AG10803 (cell line): ENCODE measurements at regions not wholly inside any gene's neighbourhood (a gene's known extent, or its start where the extent isn't known, plus 50 kb on each side); places are given as distances from the start of the nearest gene placed in this dataset.
A peak's percentile ranks its signal among the peaks of the same experiment; 100 is the strongest.
"Not testable (repeated sequence)": the region's sequence is repeated elsewhere in the genome, so short reads cannot be mapped to it uniquely, and the experiment has no call there.

Experiments used
- DNase-seq: peaks from one replicate; pipeline ENCODE4 v3.0.0; 2010; ENCODE audit warnings: low read depth
- H3K4me3 ChIP-seq: 2 replicates; pipeline ENCODE4 v1.5.1; 2011; ENCODE audit warnings: mild to moderate bottlenecking, low read length, control low read depth
- TF ChIP-seq, protein P1 (sequence below): conservative IDR thresholded peaks from 2 replicates; pipeline ENCODE4 v1.5.1; 2011; ENCODE audit warnings: mild to moderate bottlenecking, low read length, control low read depth, inconsistent platforms

DNA sequence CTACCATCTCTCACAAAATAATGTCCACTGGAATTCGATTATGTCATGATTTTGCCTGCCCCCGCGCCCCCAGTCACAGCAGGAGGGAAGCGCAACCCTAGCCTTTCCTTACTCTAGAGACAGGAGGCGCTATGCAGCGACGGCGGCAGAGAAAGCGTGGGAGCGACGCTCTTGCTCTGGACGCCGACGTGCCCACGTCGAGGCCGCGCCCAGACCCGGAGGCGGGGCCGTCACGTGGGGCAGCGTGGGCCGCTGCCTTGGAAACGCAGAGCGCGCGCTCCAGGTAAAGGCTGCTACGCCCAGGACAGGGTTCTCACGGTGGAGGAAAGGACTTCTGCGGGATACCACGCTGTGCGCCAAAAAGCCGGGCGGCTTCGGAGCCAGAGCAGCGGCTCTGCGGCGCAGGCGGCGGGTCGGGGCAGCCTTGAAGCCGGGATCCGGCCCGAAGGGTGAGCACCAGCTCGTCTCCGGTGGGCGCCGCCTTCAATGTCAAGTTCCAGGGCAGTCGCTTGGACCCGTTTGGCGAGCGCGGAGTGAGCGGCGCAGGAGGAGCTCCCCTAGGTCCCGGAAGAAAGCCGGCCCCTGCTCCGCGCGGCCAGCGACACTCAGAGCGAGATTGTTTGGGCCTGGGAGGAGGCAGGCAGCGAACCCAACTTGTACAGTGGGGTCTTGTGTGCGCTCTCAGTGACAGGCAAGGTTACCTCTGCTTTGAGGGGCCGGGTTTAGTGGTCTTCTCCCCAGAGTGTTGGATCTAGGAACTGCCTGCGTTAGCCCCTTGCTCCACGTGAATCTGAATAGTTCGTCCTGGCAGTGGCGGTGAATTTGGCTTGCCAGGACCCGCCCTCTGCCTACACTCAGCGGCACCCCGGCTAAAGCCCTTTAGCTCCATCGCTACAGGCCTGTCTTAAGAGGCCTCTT, 121.7 kb downstream of the MRPL57 start:
- peak; percentile 85 for DNase-seq
- TF ChIP-seq, protein P1, sequence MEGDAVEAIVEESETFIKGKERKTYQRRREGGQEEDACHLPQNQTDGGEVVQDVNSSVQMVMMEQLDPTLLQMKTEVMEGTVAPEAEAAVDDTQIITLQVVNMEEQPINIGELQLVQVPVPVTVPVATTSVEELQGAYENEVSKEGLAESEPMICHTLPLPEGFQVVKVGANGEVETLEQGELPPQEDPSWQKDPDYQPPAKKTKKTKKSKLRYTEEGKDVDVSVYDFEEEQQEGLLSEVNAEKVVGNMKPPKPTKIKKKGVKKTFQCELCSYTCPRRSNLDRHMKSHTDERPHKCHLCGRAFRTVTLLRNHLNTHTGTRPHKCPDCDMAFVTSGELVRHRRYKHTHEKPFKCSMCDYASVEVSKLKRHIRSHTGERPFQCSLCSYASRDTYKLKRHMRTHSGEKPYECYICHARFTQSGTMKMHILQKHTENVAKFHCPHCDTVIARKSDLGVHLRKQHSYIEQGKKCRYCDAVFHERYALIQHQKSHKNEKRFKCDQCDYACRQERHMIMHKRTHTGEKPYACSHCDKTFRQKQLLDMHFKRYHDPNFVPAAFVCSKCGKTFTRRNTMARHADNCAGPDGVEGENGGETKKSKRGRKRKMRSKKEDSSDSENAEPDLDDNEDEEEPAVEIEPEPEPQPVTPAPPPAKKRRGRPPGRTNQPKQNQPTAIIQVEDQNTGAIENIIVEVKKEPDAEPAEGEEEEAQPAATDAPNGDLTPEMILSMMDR = peak; percentile 84
- peak overlapping the region; percentile 91 for H3K4me3 ChIP-seq

DNA sequence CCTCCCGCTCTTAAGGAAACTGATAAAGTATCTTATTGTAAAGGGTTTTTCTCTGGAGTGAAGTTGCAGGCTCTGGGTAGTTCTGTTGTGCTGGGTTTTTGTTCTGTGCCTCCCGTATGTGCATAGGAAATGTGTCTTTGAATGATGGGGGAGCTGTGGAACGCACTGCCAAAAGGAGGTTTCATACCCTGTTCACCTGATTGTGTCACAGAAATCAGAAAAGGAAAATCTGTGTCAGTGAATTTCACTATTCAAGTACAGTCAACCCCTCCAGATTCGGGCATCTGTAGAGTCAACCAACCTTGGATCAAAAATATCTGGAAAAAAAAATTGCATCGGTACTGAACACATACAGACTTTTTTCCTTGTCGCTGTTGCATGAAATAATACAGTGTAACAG, 127.8 kb downstream of the MRPL57 start:
- TF ChIP-seq, protein P1 = no peak
- H3K4me3 ChIP-seq = no peak overlapping the region
- no peak for DNase-seq

DNA sequence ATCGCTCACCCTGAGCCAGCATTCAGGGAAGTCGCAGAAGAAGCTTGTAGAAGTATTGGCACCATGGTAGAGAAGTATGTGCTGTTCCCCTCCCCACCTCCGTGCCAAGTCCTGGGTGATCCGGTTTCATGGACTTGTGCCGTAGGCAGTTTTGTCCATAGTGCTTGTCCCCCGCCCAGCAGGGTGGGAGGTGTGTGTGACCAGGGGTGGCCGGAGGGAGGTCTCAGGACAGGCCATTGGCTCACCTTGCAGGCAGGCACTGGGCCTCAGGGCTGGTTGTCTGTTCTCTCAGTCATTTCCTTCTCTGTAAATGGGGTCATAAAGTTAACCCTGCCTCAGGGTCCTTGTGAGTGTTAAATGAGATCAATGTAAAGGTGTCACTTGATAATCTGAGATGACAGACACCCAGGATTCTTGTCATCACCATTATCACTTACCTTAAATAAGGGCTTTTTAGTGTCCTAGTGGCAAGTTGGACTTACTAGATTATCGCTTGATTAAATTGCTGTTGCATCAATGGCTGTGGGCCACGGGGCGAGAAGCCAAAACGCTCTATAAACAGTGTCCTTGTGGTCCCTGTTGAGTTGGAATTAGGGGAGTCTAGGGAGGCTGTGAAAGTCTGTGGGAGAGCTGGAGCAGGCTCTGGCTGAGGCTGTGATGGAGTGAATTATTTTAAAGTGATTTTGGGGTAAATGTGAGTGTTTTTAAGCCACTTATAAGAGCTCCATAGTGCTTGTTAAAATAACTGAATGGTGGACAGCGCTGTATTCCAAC, 130.0 kb downstream of the MRPL57 start:
- DNase-seq, H3K4me3 ChIP-seq: not testable (repeated sequence)

DNA sequence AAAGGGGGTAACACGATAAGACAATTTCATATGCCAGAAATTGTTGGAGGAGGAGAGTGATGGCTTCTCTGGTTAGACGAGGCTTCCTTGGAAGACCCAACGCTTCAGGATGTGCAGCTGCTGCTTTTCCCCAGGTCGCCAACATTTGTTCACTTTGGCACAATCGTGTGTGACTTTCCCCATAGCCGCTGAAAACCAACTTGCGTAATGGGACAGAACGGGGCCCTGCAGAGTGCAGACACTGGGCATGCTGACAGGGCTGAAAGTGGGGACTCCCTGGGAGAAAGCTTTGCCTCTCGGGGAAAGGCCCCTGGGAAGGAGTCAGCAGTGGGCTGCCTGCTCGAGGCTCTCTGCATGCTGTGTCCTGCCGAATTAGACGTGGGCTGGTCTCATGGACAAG, 130.7 kb downstream of the MRPL57 start:
- H3K4me3 ChIP-seq, DNase-seq: not testable (repeated sequence)

DNA sequence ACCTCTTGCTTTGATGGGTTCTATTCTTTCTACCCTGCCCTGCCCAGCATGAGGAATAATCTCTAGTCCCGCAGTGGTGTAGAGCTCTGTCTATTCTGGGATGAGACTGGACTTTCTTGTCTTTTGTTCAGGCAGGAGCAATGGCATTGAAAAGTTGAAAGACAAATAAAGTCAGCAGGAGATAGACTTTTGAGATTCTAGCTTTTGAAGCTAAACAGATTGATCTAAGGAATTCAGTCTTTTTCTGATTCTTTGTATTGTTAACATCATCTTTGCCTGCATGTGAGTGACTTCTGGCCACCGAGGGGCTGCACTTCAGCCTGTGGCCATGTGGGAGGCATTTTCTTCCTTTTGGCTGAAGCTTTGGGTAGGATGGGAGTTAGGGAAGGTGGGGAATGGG, 132.4 kb downstream of the MRPL57 start:
- TF ChIP-seq, protein P1 = no peak
- no peak overlapping the region for H3K4me3 ChIP-seq
- DNase-seq = no peak

DNA sequence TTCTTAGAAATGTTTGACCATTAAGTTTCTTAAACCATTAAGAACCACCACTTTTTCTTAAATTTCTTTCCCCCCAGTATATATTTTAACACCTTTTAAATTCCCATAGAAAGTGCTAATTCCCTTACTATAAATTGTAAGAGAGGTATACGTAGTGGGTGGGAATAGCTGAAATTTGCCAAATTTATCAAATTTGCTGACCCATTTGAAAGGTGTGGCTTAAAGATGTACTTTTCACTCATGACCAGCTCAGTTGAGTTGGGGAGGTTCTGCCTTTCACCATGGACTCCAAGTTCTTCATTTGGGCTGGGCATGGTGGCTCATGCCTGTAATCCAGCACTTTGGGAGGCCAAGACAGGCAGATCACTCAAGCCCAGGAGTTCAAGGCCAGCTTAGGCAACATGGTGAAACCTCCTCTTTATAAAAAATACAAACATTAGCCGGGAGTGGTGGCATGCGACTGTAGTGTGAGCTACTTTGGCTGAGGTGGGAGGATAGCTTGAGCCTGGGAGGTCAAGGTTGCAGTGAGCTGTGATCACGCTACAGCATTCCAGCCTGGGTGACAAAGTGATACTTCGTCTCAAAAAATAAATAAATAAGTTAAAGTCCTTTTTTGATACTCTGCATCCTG, 133.2 kb downstream of the MRPL57 start:
- DNase-seq = no peak
- TF ChIP-seq, protein P1 = no peak
- no peak overlapping the region for H3K4me3 ChIP-seq

- no peak overlapping the region for H3K4me3 ChIP-seq
- TF ChIP-seq, protein P1 = no peak
- no peak for DNase-seq
These were observed 133.8 kb downstream of the MRPL57 start for GRCh38 chr13:21310220-21310619.

- H3K4me3 ChIP-seq = not testable (repeated sequence)
- peak; percentile 33 for DNase-seq
These were observed 138.5 kb downstream of the MRPL57 start for GRCh38 chr13:21314976-21315375.
